Colonic mucosa (tissue), 4 donors: ENCODE measurements at regions not wholly inside any gene's neighbourhood (a gene's known extent, or its start where the extent isn't known, plus 50 kb on each side); places are given as distances from the start of the nearest gene placed in this dataset.
"Not testable (repeated sequence)": the region's sequence is repeated elsewhere in the genome, so short reads cannot be mapped to it uniquely, and the experiment has no call there.

Experiments
- DNase-seq: peaks from one replicate; pipeline ENCODE4 v3.0.0-alpha.2; 2020
- H3K27ac ChIP-seq: fragments of 200-600 bp; one replicate; pipeline ENCODE4 v1.8.0; 2021
- H3K27me3 ChIP-seq: fragments of 200-600 bp; one replicate; pipeline ENCODE4 v1.8.0; 2021
- H3K36me3 ChIP-seq: fragments of 200-600 bp; one replicate; pipeline ENCODE4 v1.8.0; 2021
- H3K4me1 ChIP-seq: fragments of 200-600 bp; one replicate; pipeline ENCODE4 v1.8.0; 2021; ENCODE audit warnings: mild to moderate bottlenecking
- H3K4me3 ChIP-seq: fragments of 200-600 bp; one replicate; pipeline ENCODE4 v1.8.0; 2021
- H3K9ac ChIP-seq, 2 donors: one replicate each; pipeline ENCODE4 v1.7.0; 2013; ENCODE audit warnings: control low read depth in 2 of 2, low read depth in 2 of 2, low read length in 2 of 2
- H3K9me3 ChIP-seq: fragments of 200-600 bp; one replicate; pipeline ENCODE4 v1.8.0; 2021
- CTCF ChIP-seq: fragments of 200-600 bp; IDR thresholded peaks from one replicate; pipeline ENCODE4 v1.8.0; 2022; ENCODE audit warnings: antibody characterized with exemption, mild to moderate bottlenecking
- intact Hi-C: fragments of 100-400 bp; cut with DNase I; formaldehyde crosslinking; loops from one replicate; pipeline ENCODE4 v1.14.1; 2022
- donor health status: healthy.
- donor health status: DM: no; HTN: no; CAD: no.
- donor health status: DM: no; HTN: no; CAD: no.

GRCh38 chr6:73937805-73938204 is 241.8 kb downstream of the CD109 start:
- H3K9ac ChIP-seq: no peak overlapping the region
- no peak overlapping the region for H3K27ac ChIP-seq
- H3K4me3 ChIP-seq: no peak overlapping the region
- no peak for TF ChIP-seq CTCF
- intact Hi-C loops: no loop called here
- no peaks in the 10 kb centered on the region for H3K27me3 ChIP-seq
- H3K4me1 ChIP-seq: no peaks in the 10 kb centered on the region
- no peak for DNase-seq
- H3K36me3 ChIP-seq: no peaks in the 10 kb centered on the region
- no peaks in the 10 kb centered on the region for H3K9me3 ChIP-seq

GRCh38 chr6:73932866-73933265 is 236.9 kb downstream of the CD109 start:
- Histone ChIP-seq H3K4me1 (no peaks in the 10 kb centered on the region), H3K27ac (no peak overlapping the region), H3K9me3 (no peaks in the 10 kb centered on the region), H3K4me3 (no peak overlapping the region), H3K9ac (no peak overlapping the region), H3K27me3 (no peaks in the 10 kb centered on the region), H3K36me3 (no peaks in the 10 kb centered on the region)
- intact Hi-C loops: no loop called here
- DNase-seq: no peak
- TF ChIP-seq CTCF: no peak

GRCh38 chr6:73929405-73929804 is 233.4 kb downstream of the CD109 start:
- Histone ChIP-seq H3K27ac (no peak overlapping the region), H3K9ac (no peak overlapping the region), H3K36me3 (no peaks in the 10 kb centered on the region), H3K27me3 (no peaks in the 10 kb centered on the region), H3K4me3 (no peak overlapping the region), H3K9me3 (no peaks in the 10 kb centered on the region), H3K4me1 (no peaks in the 10 kb centered on the region)
- intact Hi-C loops: no loop called here
- DNase-seq: no peak
- TF ChIP-seq CTCF: no peak

GRCh38 chr6:73927421-73927820 is 231.4 kb downstream of the CD109 start:
- Histone ChIP-seq H3K9me3 (no peaks in the 10 kb centered on the region), H3K27ac (no peak overlapping the region), H3K4me1 (no peaks in the 10 kb centered on the region), H3K4me3 (no peak overlapping the region), H3K27me3 (no peaks in the 10 kb centered on the region), H3K9ac (no peak overlapping the region), H3K36me3 (no peaks in the 10 kb centered on the region)
- no peak for DNase-seq
- intact Hi-C loops: no loop called here
- no peak for TF ChIP-seq CTCF

GRCh38 chr6:73925703-73926102 is 229.7 kb downstream of the CD109 start:
- intact Hi-C loops, H3K36me3 ChIP-seq, H3K4me3 ChIP-seq, DNase-seq, H3K27ac ChIP-seq, H3K27me3 ChIP-seq, H3K9ac ChIP-seq, H3K4me1 ChIP-seq, H3K9me3 ChIP-seq: not testable (repeated sequence)

GRCh38 chr6:73923905-73924485 is 228.0 kb downstream of the CD109 start:
- H3K9ac ChIP-seq: no peak overlapping the region
- intact Hi-C loops: no loop called here
- H3K27me3 ChIP-seq: no peaks in the 10 kb centered on the region
- no peak for DNase-seq
- no peak overlapping the region for H3K4me3 ChIP-seq
- H3K27ac ChIP-seq: no peak overlapping the region
- H3K36me3 ChIP-seq: no peaks in the 10 kb centered on the region
- no peak for TF ChIP-seq CTCF
- no peaks in the 10 kb centered on the region for H3K4me1 ChIP-seq
- H3K9me3 ChIP-seq: no peaks in the 10 kb centered on the region
